GM23248 (cell line): ENCODE measurements at regions not wholly inside any gene's neighbourhood (a gene's known extent, or its start where the extent isn't known, plus 50 kb on each side); places are given as distances from the start of the nearest gene placed in this dataset.
"Not testable (repeated sequence)": the region's sequence is repeated elsewhere in the genome, so short reads cannot be mapped to it uniquely, and the experiment has no call there.

Experiments
- DNase-seq: peaks from one replicate; pipeline ENCODE4 v3.0.0-alpha.2; 2015
- H2AFZ ChIP-seq: fragments of 200-600 bp; sonication (generic); 2 replicates; pipeline ENCODE4 v1.6.1; 2016; ENCODE audit warnings: antibody characterized with exemption
- H3F3A ChIP-seq: fragments of 200-600 bp; sonication (generic); 2 replicates; pipeline ENCODE4 v1.6.1; 2016; ENCODE audit warnings: mild to moderate bottlenecking, antibody characterized with exemption, mixed run types; ENCODE audit not compliant: insufficient read depth
- H3K27ac ChIP-seq: fragments of 200-600 bp; sonication (generic); 2 replicates; pipeline ENCODE4 v1.5.1; 2016; ENCODE audit warnings: mild to moderate bottlenecking
- H3K27me3 ChIP-seq: fragments of 200-600 bp; sonication (generic); replicated peaks from 2 replicates; pipeline ENCODE4 v1.6.1; 2016; ENCODE audit warnings: mild to moderate bottlenecking; ENCODE audit not compliant: insufficient read depth
- H3K36me3 ChIP-seq: fragments of 200-600 bp; sonication (generic); 2 replicates; pipeline ENCODE4 v1.6.1; 2016; ENCODE audit warnings: low read depth, mild to moderate bottlenecking
- H3K4me1 ChIP-seq: fragments of 200-600 bp; sonication (generic); 2 replicates; pipeline ENCODE4 v1.6.1; 2016; ENCODE audit warnings: mild to moderate bottlenecking; ENCODE audit not compliant: insufficient read depth
- H3K4me2 ChIP-seq: fragments of 200-600 bp; sonication (generic); one replicate; pipeline ENCODE4 v1.6.1; 2016; ENCODE audit warnings: mild to moderate bottlenecking; ENCODE audit not compliant: unreplicated experiment
- H3K4me3 ChIP-seq: fragments of 200-600 bp; sonication (generic); 2 replicates; pipeline ENCODE4 v1.5.1; 2016; ENCODE audit warnings: mild to moderate bottlenecking
- H3K79me2 ChIP-seq: fragments of 200-600 bp; sonication (generic); 2 replicates; pipeline ENCODE4 v1.6.1; 2016; ENCODE audit warnings: mild to moderate bottlenecking; ENCODE audit not compliant: insufficient read depth
- H3K9ac ChIP-seq: fragments of 200-600 bp; sonication (generic); 2 replicates; pipeline ENCODE4 v1.6.1; 2016; ENCODE audit warnings: mild to moderate bottlenecking
- H3K9me2 ChIP-seq: fragments of 200-600 bp; sonication (generic); 2 replicates; pipeline ENCODE4 v1.6.1; 2016; ENCODE audit warnings: mixed run types, mild to moderate bottlenecking, moderate library complexity; ENCODE audit not compliant: insufficient read depth
- H3K9me3 ChIP-seq: fragments of 200-600 bp; sonication (generic); one replicate; pipeline ENCODE4 v1.6.1; 2017; ENCODE audit warnings: low read depth
- H4K20me1 ChIP-seq: fragments of 200-600 bp; sonication (generic); 2 replicates; pipeline ENCODE4 v1.6.0; 2016; ENCODE audit not compliant: insufficient read depth
- EZH2 ChIP-seq: fragments of 200-600 bp; sonication (generic); IDR thresholded peaks from 2 replicates; pipeline ENCODE4 v1.6.1; 2018; ENCODE audit warnings: antibody characterized with exemption, mild to moderate bottlenecking; ENCODE audit not compliant: insufficient read depth, poor library complexity, severe bottlenecking
- EZH2phosphoT487 ChIP-seq: fragments of 200-600 bp; sonication (generic); IDR thresholded peaks from 2 replicates; pipeline ENCODE4 v1.6.1; 2018; ENCODE audit warnings: antibody characterized with exemption, moderate library complexity, mild to moderate bottlenecking, low read depth; ENCODE audit not compliant: insufficient read depth
- WGBS, 2 experiments: methylation state at CpG; one replicate each; pipeline ENCODE4 v1.1.6; 2015 to 2017; ENCODE audit warnings: low lambda C conversion rate in 2 of 2, low coverage in 1 of 2; ENCODE audit errors: missing lambda C conversion rate in 2 of 2; 5-methylcytosine and 5-hydroxymethylcytosine counted together
- in situ Hi-C: fragments of 300-500 bp; cut with MboI; formaldehyde crosslinking; loops from 2 replicates; pipeline ENCODE4 v1.15.0; 2020

DNA sequence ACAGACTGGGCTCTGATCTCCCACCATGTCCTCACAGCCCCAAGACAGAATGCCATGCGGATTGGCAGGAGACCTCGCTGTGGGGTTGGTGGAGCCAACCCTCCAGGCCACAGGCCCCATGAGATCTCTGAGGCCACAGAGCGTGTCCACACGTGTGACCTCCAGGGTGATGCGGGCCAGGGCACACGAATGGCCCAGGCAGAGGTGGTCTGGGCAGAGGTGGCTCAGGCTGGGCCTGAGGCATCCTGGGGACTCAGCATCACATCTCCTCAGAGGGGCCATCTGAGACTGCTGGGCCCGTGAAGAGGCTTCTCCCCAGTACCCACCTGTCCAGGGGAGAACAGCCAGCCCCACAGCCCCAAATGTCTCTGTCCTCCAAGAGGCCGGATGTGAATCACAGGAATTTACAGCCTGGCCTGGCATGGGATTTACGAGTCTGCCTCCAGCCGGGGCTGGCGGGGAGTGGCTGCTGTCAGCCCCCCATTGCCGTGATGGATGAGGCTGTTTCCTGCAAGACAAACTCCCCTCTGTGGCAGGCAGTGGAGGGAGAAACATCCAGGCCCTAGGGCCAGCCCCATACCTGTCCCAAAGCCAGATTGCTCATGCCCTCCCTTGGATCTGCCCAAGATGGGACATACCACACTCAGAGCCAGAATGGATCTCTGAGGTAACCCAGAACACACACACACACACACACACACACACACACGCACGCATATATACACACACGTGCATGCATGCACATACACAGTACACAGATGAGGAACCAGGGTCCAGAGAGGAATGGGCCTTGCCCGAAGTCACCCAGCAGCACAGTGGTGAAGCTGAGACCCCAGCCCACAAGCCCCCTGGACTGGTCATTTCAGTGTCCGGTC lies 208.3 kb downstream of the TBC1D2B start:
- no peaks in the 10 kb centered on the region for H3K27me3 ChIP-seq
- H3K27ac ChIP-seq = no peak overlapping the region
- H4K20me1 ChIP-seq = no peaks in the 10 kb centered on the region
- no peak overlapping the region for H3K4me3 ChIP-seq
- H2AFZ ChIP-seq = no peak overlapping the region
- H3K36me3 ChIP-seq = no peaks in the 10 kb centered on the region
- DNase-seq = peak; percentile 40
- H3K9me2 ChIP-seq = no peaks in the 10 kb centered on the region
- no peaks in the 10 kb centered on the region for H3F3A ChIP-seq
- no peaks in the 10 kb centered on the region for H3K79me2 ChIP-seq
- in situ Hi-C loops = no loop called here
- no peak overlapping the region for H3K4me2 ChIP-seq
- H3K4me1 ChIP-seq = no peaks in the 10 kb centered on the region
- no peak overlapping the region for H3K9ac ChIP-seq
- TF ChIP-seq EZH2phosphoT487 = no peak
- TF ChIP-seq EZH2 = no peak
- 63 to 68% methylated on average over 13 to 15 of the region's 17 CpGs for WGBS, 2 experiments
- no peaks in the 10 kb centered on the region for H3K9me3 ChIP-seq

DNA sequence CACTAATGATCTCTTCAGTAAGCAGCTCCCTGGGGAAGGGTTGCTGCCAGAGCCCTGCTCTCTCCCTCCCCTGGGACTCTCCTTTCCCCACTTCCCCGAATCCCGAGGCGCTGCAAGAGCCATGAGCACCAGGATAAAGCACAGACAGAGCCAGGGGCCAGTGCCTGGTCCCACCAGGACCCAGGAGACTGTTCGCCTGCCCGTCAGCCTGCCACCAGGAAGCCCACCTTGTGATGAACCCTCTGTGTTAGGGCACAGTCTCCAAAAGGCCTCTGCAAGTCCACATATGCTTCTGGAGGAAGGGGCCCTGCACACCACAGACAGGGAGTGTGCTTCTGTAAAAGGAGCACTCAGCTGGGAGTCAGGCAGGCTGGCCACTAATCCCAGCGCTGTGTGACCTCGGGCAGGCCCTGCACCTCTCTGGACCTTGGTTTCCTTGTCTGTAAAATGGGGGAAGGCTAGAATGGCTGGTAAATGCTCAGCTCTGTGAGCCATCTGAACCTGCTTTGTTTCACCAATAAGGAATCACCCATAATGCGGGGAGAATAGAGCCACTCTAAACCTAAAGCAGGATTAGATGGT lies 209.4 kb downstream of the TBC1D2B start:
- in situ Hi-C loops, H3K4me1 ChIP-seq, H3K36me3 ChIP-seq, H3K79me2 ChIP-seq, H2AFZ ChIP-seq, H3K27me3 ChIP-seq, H3K27ac ChIP-seq, H3K9me2 ChIP-seq, H3K9me3 ChIP-seq, H3K4me3 ChIP-seq, H3F3A ChIP-seq, DNase-seq, H3K9ac ChIP-seq, H3K4me2 ChIP-seq, H4K20me1 ChIP-seq: not testable (repeated sequence)
- 85 to 88% methylated on average over 8 of the region's 8 CpGs for WGBS, 2 experiments

DNA sequence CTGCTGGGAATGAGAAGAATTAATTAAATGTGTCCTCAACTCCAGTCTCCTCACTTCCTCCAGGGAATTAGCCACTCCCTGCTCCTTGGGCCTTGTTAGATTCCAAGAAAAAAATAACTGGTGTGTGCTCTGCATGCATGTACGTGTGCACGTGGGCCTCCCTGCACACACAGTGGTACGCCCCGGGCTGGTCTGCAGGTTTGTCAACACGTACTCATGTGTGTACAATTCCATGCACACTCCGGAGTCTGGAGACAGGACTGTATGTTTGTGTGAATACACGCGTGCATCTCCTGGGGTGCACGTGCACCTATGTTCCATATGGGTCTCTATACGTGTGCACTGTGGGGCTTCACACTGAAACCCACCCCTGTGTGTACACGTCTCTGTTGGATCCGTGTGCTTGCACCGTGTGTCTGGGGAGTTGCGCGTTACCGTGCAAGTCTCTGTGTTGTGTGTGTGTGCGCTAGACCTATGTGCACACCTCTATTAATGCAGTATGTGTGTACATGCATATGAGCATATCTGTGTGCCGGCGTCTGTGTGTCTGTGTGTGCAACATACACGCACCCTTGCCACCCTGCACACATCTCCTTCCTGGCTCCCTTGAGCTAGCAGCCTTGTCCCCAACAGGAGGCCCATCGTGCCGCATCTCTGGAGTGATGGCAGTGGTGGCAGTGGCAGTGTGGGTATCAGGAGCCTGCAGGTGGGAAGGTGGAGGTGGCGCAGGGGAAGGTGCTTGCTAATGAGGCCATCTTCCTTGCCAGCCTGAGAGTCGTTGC lies 210.1 kb downstream of the TBC1D2B start:
- 70 to 75% methylated on average over 24 of the region's 24 CpGs for WGBS, 2 experiments
- Histone ChIP-seq H3K4me1 (no peaks in the 10 kb centered on the region), H3K27me3 (peaks cover 3% of the 10 kb centered on the region; the same call in 1 of the 2 replicates), H3K36me3 (no peaks in the 10 kb centered on the region), H3K9ac (no peak overlapping the region), H3K79me2 (no peaks in the 10 kb centered on the region), H2AFZ (no peak overlapping the region), H3F3A (no peaks in the 10 kb centered on the region), H3K9me3 (no peaks in the 10 kb centered on the region), H3K27ac (no peak overlapping the region), H4K20me1 (no peaks in the 10 kb centered on the region), H3K9me2 (no peaks in the 10 kb centered on the region), H3K4me2 (no peak overlapping the region), H3K4me3 (no peak overlapping the region)
- no peak for TF ChIP-seq EZH2phosphoT487
- TF ChIP-seq EZH2 = no peak
- in situ Hi-C loops = no loop called here
- no peak for DNase-seq

DNA sequence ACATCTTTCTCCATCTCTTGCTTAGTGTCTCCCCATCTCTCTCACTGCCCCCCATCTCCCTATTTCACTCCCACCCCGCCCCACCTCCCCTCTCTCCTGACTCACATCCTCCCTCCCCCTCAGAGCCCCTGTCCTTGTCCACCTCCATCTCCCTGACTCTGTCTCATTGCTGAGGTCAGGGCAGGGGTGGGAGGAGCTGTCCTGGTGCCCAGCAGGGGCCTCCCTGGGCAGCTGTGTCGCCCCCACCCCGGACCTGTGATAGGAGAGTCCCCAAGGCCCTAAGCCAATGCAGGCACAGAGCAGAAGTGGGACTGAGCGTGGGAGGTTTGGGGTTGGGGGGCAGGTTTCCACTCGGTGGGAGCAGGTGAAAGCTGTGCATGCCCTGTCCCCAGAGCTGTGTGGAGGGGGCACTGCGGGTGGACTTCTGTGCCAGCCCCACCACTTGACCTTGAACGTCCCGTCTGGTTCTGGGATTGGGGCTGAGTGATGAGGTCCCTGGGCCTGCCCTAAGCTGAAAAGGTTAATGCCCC lies 210.8 kb downstream of the TBC1D2B start:
- Histone ChIP-seq H3K36me3 (no peaks in the 10 kb centered on the region), H2AFZ (no peak overlapping the region), H3K79me2 (no peaks in the 10 kb centered on the region), H3F3A (no peaks in the 10 kb centered on the region), H4K20me1 (no peaks in the 10 kb centered on the region), H3K9me2 (no peaks in the 10 kb centered on the region), H3K27me3 (peaks cover 3% of the 10 kb centered on the region; the same call in 1 of the 2 replicates), H3K4me3 (no peak overlapping the region), H3K9me3 (no peaks in the 10 kb centered on the region), H3K4me2 (no peak overlapping the region), H3K27ac (no peak overlapping the region), H3K4me1 (no peaks in the 10 kb centered on the region), H3K9ac (no peak overlapping the region)
- DNase-seq = no peak
- TF ChIP-seq EZH2phosphoT487 = no peak
- no peak for TF ChIP-seq EZH2
- WGBS, 2 experiments = 54 to 61% methylated on average over 4 to 8 of the region's 8 CpGs
- in situ Hi-C loops = no loop called here
